Right lobe of liver (tissue), 4 donors: ENCODE measurements at regions not wholly inside any gene's neighbourhood (a gene's known extent, or its start where the extent isn't known, plus 50 kb on each side); places are given as distances from the start of the nearest gene placed in this dataset.

Experiments
- POLR2A ChIP-seq: fragments of 450-650 bp; IDR thresholded peaks from one replicate; pipeline ENCODE4 v1.6.1; 2017; ENCODE audit warnings: antibody characterized with exemption, mild to moderate bottlenecking
- TF ChIP-seq, protein P1 (sequence below), 4 donors: fragments of 200-600 bp in 3 of 4; fragments of 450-650 bp in 1 of 4; IDR thresholded peaks; one replicate each; pipeline versions ENCODE4 v1.5.1 to v1.8.0; 2016 to 2022; ENCODE audit warnings: antibody characterized with exemption in 4 of 4, mild to moderate bottlenecking in 2 of 4
- donor health status: DM: no; HTN: no; CAD: no.
- donor health status: DM: no; HTN: no; CAD: no.
- donor health status: DM: no; HTN: yes; CAD: no.

DNA sequence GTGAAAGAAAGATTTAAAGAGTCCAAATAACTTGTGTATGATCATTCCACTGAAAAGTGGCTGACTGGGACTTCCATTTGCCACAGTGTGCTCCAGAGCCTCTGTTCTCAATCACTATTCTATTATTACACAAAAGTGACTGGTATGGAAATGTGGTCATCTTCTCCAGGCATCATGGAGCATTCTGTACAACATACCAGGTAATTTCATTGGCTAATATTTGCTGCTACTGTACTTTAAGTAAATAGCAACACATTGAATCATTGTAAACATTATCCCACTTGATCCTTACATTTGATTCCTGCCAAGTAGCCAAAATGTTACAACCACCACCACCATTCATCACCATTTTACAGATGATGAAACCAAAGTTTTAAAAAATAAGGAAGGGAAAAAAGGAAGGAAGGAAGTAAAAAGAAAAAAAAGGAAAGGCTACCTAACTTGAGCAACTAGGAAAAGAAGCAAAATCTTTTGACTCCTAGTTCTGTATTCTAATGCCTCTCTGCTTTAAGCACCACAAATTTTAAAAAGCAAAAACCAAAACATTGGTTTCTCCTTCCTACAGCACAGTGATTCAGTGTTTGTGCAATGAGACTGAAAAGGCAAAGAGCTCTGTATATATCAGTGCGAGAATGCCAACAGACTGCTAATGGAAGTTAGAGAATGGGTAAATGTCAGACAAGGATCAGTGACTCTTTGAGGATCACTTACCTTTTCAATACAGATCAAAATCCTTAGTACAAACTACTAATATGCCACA lies 361.4 kb upstream of the PTBP2 start:
- TF ChIP-seq, protein P1, sequence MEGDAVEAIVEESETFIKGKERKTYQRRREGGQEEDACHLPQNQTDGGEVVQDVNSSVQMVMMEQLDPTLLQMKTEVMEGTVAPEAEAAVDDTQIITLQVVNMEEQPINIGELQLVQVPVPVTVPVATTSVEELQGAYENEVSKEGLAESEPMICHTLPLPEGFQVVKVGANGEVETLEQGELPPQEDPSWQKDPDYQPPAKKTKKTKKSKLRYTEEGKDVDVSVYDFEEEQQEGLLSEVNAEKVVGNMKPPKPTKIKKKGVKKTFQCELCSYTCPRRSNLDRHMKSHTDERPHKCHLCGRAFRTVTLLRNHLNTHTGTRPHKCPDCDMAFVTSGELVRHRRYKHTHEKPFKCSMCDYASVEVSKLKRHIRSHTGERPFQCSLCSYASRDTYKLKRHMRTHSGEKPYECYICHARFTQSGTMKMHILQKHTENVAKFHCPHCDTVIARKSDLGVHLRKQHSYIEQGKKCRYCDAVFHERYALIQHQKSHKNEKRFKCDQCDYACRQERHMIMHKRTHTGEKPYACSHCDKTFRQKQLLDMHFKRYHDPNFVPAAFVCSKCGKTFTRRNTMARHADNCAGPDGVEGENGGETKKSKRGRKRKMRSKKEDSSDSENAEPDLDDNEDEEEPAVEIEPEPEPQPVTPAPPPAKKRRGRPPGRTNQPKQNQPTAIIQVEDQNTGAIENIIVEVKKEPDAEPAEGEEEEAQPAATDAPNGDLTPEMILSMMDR (IDR thresholded peaks at IDR 0.05) = no peak
- no peak for TF ChIP-seq POLR2A
